GM18498 (cell line): ENCODE measurements at regions not wholly inside any gene's neighbourhood (a gene's known extent, or its start where the extent isn't known, plus 50 kb on each side); places are given as distances from the start of the nearest gene placed in this dataset.

Source experiments
- ATAC-seq: cut with Tn5 transposase; IDR thresholded peaks from one replicate; pipeline ENCODE4 v1.9.1; 2021; ENCODE audit warnings: mild to moderate bottlenecking, moderate library complexity; ENCODE audit not compliant: unreplicated experiment

DNA sequence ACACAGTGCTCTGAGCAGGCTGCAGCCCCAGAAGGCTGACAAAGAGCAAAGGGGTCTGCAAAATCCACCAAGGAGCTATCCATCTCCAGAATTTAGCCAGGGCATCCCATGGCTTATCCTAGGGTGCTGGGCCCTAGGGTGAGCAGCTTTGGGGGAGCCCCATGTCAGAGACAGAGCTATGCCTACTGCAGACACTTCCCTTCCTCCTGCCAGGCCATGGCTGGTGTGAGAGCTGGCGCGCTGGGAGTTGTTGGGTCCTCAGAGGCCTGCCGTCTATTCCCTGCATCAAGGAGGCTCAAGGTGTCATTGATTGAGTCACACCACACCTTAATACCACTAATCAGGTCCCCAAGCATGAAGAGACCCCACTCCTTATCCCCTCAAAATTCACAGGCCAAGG is 85.3 kb upstream of the TP53I11 start:
- ATAC-seq: no peak

DNA sequence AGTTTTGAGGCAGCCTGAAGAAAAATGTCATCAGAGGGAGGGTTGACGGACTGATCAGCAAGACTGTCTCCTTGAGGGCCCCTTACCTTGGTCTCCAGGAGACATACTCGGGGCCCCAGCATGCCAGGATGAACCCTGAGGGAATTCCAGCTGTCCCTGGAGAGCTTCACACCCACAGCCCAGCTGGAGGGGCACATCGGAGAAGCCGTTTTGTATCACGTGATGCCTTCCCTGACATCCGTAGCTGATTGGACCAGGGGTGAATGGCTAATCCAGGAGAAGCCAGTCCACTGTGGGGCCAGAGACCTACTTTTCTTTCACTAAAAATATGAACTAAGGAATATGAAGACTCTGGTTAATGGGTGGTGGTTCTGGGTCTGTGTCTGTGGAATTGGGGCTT is 86.0 kb upstream of the TP53I11 start:
- ATAC-seq: no peak

DNA sequence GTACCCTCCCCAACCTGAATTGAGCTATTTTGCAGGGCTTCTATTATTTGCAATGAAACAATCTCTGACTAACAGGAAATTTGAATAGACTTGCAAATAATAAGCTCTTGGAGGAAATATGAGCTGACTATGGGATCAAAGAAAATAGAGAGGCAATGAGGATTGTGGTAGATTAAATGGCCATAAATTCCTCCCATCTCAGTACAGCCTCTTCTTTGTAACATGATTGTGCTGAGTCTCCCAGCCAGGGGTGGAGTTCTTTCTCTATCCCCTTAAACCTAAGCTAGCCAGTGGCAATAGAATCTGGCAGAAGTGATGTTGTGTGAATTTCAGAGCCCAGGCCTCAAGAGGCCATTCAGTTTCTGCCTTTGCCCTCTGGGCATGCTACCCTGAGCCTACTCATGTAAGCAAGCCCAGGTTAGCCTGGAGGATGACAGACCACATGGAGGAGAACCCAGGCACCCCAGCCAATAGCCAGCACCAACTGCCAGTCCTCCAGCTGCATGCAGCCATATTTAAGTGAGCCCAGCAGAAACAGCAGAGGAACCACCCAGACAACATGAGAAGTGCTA is 86.8 kb upstream of the TP53I11 start:
- ATAC-seq: no peak

DNA sequence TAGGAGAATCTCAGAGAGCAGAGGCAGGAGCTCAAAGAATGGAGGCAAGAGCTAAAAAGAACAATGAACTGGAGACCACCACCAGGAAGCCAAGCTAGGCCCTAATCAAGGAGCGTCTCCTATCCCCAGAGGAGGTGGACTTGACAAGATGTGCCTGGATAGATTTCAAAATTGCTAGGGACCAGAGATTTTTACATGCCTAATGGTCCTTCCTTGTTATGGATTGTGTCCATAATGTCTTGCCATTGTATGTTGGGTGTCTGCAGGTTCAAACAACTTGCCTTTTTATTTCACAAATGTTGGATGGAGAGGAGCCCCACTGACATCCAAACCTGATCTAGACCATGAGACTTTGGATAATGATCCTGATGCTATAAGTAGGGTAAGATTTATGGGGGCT is 88.2 kb upstream of the TP53I11 start:
- ATAC-seq: no peak

DNA sequence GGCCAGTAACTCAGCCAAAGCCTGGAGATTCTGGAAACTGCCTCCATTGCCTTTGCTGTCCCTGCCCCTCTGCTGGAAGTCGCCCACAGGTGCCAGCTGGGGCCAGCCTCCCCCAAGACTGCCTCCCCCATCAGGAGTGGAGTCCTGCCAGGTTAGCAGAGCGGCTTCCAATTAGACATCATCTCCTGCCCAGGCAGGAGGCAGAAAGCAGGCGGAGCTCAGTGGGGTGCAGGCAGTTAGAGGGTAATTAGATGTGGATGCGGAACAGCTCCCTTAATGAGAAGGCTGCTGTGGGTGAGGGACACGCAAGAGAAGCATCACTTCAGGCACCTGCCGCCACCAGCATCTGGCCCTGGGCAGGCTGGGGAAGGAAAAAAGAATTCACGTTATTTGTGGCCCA is 90.9 kb upstream of the TP53I11 start:
- ATAC-seq: no peak

DNA sequence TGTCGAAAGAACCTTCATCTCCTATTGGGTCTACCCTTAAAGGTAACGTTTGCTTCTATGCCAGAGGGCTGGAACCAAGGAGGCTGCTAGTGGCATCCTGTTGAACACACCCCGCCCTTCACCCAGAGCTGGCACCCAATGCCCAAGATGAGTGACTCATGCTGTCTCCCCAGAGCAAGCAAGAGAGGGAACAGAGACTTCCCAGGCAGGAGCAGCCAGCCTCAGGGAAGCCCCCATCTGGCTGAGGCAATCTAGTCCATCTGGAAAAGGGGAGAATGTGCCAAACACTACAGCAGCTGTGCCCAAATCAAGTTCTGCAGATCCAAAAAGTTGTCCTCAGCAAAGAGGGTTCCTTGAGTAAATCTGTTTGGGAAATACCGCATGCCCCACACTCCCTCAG is 91.9 kb upstream of the TP53I11 start:
- no peak for ATAC-seq

DNA sequence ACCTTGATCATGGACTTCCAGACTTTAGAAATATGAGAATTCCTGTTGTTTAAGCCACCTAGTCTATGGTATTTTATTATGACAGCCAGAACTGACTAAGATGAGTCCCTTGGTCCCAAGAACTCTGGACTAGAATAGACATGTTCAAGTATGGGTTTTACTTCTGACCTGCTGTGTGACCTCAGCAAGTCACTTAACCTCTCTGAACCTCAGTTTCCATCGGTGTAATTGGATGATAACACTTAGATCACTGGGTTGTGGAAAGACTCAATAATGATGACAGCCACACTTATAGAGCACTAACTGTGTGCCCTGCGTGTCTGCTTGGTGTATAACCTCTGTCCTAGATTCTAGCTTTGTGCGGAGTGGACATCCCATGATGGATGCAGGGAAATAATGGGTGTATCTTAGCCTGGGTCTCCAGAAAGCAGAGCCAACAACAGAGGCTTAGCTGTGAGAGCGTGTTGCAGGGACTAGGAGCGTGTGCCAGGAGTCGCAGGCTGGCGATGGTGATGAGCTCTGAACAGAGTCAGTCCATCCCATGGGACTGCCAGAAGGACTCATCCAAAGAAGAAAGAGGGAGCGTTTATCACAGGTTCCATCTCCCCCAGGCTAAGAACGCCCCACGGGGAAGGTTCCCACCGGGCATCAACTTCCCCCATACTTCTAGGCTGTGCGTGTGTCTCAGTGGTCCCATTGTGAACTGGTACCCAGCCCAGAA is 93.2 kb upstream of the TP53I11 start:
- no peak for ATAC-seq

DNA sequence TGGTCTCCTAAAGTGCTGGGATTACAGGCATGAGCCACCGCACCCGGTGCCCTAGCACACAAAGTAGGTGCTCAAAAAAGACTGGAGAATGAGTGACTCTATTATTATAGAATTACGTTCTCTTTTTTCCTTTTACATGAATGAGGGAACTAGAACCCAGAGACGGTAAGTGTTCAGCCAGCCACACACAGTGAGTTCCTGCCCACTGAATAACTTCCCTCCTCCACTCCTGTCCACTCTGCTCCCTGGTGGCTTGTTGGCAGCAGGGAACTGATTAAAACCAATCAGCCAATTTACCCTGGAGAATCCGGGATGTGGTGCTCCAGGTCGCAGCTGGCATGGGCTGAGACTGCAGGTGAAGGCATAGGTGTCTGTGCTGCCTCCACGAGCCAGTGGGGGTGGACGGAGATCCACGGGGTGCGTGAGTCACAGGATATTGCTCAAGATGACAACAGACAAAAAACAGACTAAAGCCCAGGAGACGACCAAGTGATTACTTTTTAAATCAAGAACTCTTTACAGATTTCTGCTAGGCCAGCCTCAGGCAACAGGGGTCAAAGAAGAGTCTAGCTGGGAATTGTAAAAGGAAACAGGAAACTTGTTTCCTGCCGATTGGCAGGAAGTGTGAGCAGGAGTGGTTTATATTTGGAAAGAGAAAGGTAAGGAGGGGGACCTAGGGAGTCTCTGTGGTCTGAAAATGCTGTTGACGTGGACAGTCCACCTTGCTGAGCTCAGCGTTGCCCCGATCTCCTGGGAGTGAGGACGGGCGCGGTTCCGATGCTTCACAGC is 95.2 kb upstream of the TP53I11 start:
- no peak for ATAC-seq

DNA sequence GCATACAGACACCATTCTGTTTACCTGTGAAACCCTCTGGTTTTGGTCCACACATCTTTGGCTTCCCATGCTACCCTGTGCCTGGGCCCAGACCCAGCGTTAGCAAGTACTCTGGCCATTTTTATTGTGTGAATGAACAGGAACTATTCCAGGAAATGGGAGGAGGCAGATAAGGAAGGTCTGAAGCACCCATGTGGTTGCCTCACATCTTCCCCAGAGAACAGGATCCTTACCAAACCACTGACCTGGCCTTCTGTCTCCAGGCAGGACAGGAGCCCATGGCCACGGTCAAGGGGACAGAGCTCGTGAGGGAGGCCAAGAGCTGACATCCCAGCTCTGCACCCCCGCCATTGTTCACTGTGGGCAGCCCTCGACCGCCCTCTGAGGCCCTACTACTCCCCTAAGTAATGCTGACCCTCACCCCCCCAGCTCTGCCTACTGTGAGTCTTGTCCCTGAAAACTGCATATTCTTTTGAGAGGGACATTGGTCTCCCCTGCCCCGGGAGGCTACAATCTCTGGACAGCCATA is 97.7 kb upstream of the TP53I11 start:
- ATAC-seq: no peak

DNA sequence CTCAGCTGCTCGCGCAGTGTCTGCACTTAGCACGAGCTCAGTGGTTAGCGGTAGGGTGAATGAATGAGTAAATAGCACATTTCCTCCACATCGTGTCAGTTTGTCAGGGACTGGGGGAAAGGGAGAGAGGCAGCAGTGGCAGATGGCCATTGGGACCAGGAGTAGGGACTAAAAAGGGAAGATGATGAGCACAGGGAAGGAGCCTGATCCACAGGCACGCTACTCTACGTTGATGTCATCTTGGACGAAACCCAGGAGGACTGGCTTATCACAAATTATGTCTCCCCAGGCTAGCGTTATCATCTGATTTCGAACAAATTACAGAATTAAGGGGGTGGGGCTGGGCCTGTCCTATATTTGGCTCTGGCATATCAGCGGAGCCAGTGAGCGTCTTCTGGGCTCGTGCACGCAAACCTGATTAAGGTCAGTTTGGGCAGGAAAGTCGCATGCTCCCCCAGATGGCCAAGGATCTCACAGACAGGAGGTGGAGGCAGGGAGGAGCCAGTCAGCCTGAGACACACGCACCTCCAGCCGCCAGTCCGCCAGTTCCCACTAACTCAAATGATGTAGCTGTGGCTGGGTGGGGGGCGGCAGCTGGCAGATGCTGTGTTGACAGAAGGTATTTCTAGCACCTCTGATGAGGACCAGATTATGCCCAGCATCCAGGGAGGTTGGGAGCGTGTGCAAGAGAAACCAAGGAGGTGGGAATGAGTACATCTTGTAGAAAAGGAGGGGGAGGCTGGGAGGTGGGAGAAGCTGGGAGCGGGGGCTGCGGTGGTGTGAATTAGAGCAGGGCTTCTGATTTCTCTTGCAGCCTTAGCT is 97.4 kb upstream of the PRDM11 start:
- ATAC-seq: no peak

DNA sequence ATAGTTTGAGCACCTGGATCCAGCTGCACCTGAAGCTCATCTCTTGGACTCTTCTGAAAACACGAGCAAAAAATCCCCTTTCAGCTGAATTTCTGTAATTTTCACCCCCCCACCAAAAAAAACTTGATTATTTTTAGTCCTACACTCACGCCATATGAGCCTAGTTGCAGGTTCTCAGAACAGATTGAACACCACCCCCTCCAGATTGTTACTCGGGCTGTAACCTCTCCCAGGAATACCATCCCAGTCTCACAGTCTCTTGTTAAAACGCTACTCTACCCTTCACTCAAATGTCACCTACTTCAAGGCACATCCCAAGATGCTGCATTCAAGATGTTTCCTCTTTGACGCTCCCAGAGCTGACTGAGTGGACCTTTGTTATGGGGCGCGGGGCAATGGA is 96.3 kb upstream of the PRDM11 start:
- ATAC-seq: no peak

DNA sequence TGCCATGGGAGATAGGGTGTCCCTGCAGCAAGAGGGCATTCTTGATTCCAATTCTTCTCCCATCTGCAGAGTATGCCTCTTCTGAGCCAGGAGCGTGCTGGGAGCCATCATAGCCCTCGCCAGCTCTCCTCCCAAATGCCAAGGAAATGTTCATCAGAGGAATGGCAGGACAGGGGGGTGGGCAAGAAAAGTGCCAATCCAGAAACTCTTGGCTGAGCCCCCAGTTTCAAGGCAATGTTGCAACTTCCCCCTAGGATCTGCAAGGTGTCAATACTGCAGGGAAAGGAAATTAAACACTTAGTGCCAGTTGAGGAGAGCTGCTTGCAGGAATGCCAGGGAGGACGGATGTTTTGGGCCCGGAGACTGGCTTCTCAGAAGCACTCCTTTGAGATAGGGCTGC is 94.8 kb upstream of the PRDM11 start:
- no peak for ATAC-seq

DNA sequence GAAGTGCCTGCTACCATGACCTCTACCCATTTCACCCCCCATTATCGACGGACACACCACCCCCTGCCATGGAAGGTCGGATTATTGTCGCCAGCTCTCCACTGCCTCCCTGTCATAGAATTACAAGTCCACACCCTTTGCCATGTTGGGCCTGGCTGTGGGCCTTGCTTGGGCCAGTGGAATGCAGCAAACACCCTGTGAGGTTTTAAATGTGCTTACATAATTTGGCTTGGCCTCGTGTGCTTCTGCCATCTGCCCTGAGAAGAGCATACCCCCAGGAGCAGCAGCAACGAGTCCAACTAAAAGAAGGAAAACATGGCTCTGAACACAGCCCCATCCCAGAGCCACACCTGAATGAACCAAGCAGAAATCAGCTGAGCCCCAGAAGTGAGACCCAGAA is 94.1 kb upstream of the PRDM11 start:
- ATAC-seq: no peak

DNA sequence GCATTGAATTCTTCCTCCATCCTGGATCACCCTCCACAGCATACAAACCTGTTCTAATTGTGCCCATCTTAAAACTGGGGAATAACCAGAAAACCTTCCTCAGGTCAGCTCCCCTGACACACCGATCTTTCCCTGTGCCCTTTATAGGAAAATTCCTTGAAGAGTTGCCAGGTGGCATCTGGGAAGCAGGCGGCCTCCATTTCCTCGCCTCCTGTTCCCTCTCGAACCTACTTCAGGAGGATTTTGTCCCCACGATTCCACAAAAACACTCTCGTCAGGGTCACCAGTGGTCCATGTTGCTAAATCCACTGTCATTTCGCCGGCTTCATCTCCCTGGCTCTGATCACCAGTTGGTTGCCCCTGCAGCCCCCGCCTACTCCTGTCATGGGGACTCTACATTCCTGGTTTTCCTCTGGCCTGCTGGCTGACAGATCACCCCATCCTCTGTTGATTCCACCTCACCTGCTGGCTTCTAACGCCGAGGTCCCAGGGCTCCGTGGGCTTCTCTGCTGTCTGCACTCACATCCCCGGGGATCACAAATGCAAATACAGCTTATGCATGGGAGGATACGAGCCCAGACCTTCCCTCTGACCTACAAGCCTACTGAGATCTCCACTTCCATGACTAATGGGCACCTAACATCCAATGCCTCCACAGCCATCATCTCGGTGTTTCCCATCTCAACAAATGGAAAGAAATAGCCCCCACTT is 92.5 kb upstream of the PRDM11 start:
- ATAC-seq: no peak

DNA sequence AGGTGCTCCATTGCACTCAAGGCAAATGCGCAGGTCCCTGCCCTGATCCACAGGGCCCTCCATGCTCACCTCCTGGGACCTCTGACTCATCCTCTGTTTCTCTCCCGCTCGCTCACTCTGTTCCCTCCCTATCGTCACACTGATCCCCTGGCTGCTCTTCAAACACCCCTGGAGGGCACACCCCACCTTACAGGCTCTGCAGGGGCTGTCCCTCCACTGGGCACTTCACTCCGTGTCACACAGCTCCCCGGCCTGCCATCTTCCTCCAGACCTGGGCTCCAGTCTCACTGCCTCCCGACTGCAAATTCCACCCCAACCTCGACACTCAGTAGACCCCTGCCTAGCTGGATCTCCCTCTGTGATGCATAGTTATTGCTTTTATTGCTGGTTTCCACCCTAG is 91.5 kb upstream of the PRDM11 start:
- no peak for ATAC-seq

DNA sequence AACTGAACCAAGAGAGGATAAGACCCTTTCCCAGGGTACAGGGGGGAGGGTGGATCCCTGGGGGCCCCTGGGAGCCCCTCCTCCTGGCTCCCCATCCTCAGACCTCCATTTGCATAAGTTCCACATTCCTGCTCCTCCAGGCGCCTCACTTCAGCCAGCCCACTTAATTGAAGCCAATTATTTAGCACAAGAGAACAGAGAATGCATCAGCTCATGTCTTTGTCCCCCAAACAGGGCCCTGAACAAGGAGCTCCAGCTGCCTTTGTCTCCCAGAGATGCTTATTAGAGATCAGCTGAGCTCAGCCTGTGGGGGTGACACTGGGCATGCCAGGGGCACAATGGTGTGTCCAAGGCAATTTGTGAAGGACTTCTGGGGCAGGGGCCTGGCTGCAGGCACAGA is 89.9 kb upstream of the PRDM11 start:
- no peak for ATAC-seq

DNA sequence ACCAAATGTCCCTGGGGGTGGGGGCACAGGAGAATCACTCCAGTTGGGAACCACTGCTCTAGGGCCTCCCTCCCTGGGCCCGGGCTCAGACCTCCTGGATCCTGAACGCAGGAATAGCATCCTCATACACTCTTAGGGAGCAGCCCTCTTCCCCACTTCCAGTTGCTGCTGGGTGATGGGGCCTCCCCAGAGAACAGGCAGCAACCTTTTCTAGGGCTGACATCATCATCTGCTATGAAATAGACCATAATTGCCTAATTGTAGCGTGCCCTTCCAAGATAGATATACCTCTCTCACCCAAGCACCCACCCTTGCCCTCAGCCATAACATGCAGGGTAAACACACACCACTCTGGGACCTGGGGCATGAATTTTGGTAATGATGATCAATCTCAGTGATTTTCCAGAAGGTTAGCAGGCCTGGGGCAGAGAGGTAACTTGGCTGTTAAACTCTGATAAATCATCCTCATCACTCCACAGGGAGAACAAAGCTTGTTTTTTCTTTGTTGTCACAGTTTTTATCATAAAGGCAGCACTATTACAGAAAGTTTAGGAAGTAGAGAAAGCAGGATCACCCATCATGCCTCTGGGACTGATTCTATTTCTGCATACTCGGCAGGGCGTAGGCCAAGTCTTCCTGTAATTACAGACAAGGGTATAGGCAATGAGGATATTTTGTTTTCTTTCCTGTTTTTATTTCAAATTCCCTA is 88.3 kb upstream of the PRDM11 start:
- no peak for ATAC-seq

DNA sequence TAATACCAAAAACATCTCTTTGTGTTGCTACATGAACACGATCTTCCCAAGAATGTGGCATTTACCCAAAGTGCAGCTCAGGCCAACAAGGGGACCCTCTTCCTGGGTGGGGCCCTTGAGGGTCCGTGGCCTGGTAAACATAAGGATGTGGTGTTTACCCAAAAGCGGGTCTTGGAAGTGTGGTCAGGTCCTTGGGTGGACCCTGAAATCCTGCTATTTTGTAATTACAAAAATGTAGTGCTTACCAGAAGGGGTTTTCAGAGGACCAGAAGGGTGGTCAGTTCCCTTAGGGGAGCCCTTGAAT is 87.8 kb upstream of the PRDM11 start:
- ATAC-seq: no peak

DNA sequence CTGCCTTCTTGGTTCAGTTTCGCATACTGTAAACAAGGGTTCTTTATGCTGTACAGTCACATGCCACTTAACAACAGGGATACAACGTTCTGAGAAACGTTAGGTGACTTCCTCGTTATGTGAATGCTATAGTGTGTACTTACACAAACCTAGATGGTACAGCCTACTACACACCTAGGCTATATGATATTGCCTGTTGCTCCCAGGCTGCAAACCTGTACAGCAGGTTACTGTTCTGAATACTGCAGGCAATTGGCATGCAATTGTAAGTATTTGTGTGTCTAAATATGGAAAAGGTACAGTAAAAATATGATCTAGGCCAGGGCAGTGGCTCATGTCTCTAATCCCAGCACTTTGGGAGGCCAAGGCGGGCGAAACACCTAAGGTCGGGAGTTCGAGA is 85.7 kb upstream of the PRDM11 start:
- no peak for ATAC-seq

DNA sequence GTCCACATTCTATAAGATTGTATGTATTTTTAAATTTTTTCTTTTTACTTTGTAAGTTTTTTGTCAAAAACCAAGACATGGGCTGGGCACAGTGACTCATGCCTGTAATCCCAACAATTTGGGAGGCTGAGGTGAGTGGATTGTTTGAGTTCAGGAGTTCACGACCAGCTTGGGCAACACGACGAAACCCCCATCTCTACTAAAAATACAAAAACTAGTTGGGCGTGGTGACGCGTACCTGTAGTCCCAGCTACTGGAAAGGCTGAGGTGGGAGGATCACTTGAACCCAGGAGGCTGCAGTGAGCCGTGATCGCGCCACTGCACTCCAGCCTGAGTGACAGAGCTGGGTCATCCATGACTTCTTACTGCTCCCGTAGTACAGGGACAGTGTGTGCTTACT is 84.8 kb upstream of the PRDM11 start:
- ATAC-seq: no peak
